Suprapubic skin (tissue), 4 donors: ENCODE measurements at regions not wholly inside any gene's neighbourhood (a gene's known extent, or its start where the extent isn't known, plus 50 kb on each side); places are given as distances from the start of the nearest gene placed in this dataset.
"Not testable (repeated sequence)": the region's sequence is repeated elsewhere in the genome, so short reads cannot be mapped to it uniquely, and the experiment has no call there.

Experiments
- DNase-seq, 2 donors: peaks; one replicate each; pipeline ENCODE4 v3.0.0-alpha.2; 2019; ENCODE audit warnings: low spot score in 2 of 2
- H3K27ac ChIP-seq: fragments of 200-600 bp; sonication (generic); one replicate; pipeline ENCODE4 v1.5.1; 2019
- H3K27me3 ChIP-seq: fragments of 200-600 bp; sonication (generic); one replicate; pipeline ENCODE4 v1.5.1; 2019
- H3K36me3 ChIP-seq: fragments of 200-600 bp; sonication (generic); one replicate; pipeline ENCODE4 v1.5.1; 2019
- H3K4me1 ChIP-seq: fragments of 200-600 bp; sonication (generic); one replicate; pipeline ENCODE4 v1.5.1; 2019
- H3K4me3 ChIP-seq: fragments of 200-600 bp; sonication (generic); one replicate; pipeline ENCODE4 v1.5.1; 2019; ENCODE audit warnings: mild to moderate bottlenecking
- H3K9me3 ChIP-seq: fragments of 200-600 bp; sonication (generic); one replicate; pipeline ENCODE4 v1.5.1; 2019
- CTCF ChIP-seq, 2 donors: fragments of 200-600 bp in 1 of 2; fragments of 450-650 bp in 1 of 2; sonication (generic) in 1 of 2; IDR thresholded peaks; one replicate each; pipeline ENCODE4 v1.5.1; 2016 to 2019; ENCODE audit warnings: antibody characterized with exemption in 2 of 2, mild to moderate bottlenecking in 1 of 2, moderate library complexity in 1 of 2
- EP300 ChIP-seq: sonication (generic); formaldehyde crosslinking; IDR thresholded peaks from one replicate; pipeline ENCODE4 v1.6.1; 2017; ENCODE audit warnings: antibody characterized with exemption
- POLR2A ChIP-seq, 2 donors: fragments of 450-650 bp; IDR thresholded peaks; one replicate each; pipeline ENCODE4 v1.6.1; 2017; ENCODE audit warnings: antibody characterized with exemption in 2 of 2, mild to moderate bottlenecking in 2 of 2, moderate library complexity in 2 of 2
- POLR2AphosphoS5 ChIP-seq, 3 donors: sonication (generic); formaldehyde crosslinking; IDR thresholded peaks; one replicate each; pipeline ENCODE4 v1.6.1; 2017; ENCODE audit warnings: antibody characterized with exemption in 3 of 3
- WGBS: methylation state at CpG from one replicate; pipeline ENCODE4 v1.1.5; 2018; 5-methylcytosine and 5-hydroxymethylcytosine counted together

GRCh38 chr11:82183346-82183745 lies 550.3 kb downstream of the FAM181B start:
- 45% methylated on average over 2 of the region's 2 CpGs for WGBS
- Histone ChIP-seq H3K27ac (no peak overlapping the region), H3K36me3 (no peaks in the 10 kb centered on the region), H3K27me3 (no peaks in the 10 kb centered on the region), H3K4me3 (no peak overlapping the region), H3K9me3 (no peaks in the 10 kb centered on the region), H3K4me1 (no peaks in the 10 kb centered on the region)
- TF ChIP-seq POLR2AphosphoS5 (IDR thresholded peaks at IDR 0.05) = no peak
- no peak for TF ChIP-seq EP300
- DNase-seq = no peak

- H3K4me1 ChIP-seq, DNase-seq, H3K27me3 ChIP-seq, H3K36me3 ChIP-seq, H3K9me3 ChIP-seq, H3K4me3 ChIP-seq, H3K27ac ChIP-seq: not testable (repeated sequence)
- WGBS = 97% methylated on average over 2 of the region's 2 CpGs
Measured at GRCh38 chr11:82182697-82183096, 551.0 kb downstream of the FAM181B start.

- H3K27ac ChIP-seq, H3K4me3 ChIP-seq, DNase-seq, H3K4me1 ChIP-seq, H3K27me3 ChIP-seq, H3K9me3 ChIP-seq, H3K36me3 ChIP-seq: not testable (repeated sequence)
- 95% methylated on average over 19 of the region's 25 CpGs for WGBS
Measured at GRCh38 chr11:82181796-82182195, 551.9 kb downstream of the FAM181B start.

- no peak overlapping the region for H3K4me3 ChIP-seq
- TF ChIP-seq CTCF (IDR thresholded peaks at IDR 0.05) (no peak), POLR2AphosphoS5 (IDR thresholded peaks at IDR 0.05) (no peak), EP300 (no peak), POLR2A (IDR thresholded peaks at IDR 0.05) (no peak)
- H3K27me3 ChIP-seq = no peaks in the 10 kb centered on the region
- no peak overlapping the region for H3K27ac ChIP-seq
- H3K36me3 ChIP-seq = no peaks in the 10 kb centered on the region
- H3K9me3 ChIP-seq = no peaks in the 10 kb centered on the region
- DNase-seq = no peak
- H3K4me1 ChIP-seq = no peaks in the 10 kb centered on the region
- WGBS = 77% methylated on average over 2 of the region's 2 CpGs
Measured at GRCh38 chr11:82176945-82177344, 556.7 kb downstream of the FAM181B start.

- TF ChIP-seq EP300 (no peak), POLR2AphosphoS5 (IDR thresholded peaks at IDR 0.05) (no peak), POLR2A (IDR thresholded peaks at IDR 0.05) (no peak), CTCF (IDR thresholded peaks at IDR 0.05) (no peak)
- 93% methylated on average over 2 of the region's 2 CpGs for WGBS
- no peaks in the 10 kb centered on the region for H3K9me3 ChIP-seq
Measured at GRCh38 chr11:82176365-82176764, 557.3 kb downstream of the FAM181B start.

GRCh38 chr11:82174610-82175009 lies 559.1 kb downstream of the FAM181B start:
- WGBS = 90% methylated on average over 2 of the region's 2 CpGs
- no peak for DNase-seq
- no peak overlapping the region for H3K4me3 ChIP-seq

More at GRCh38 chr11:82176365-82176764, 557.3 kb downstream of the FAM181B start:
- no peaks in the 10 kb centered on the region for H3K36me3 ChIP-seq
- H3K27ac ChIP-seq = no peak overlapping the region
- H3K27me3 ChIP-seq = no peaks in the 10 kb centered on the region
- DNase-seq = no peak
- H3K4me3 ChIP-seq = no peak overlapping the region
- no peaks in the 10 kb centered on the region for H3K4me1 ChIP-seq

More at GRCh38 chr11:82174610-82175009, 559.1 kb downstream of the FAM181B start:
- Histone ChIP-seq H3K36me3 (no peaks in the 10 kb centered on the region), H3K27me3 (no peaks in the 10 kb centered on the region), H3K27ac (no peak overlapping the region), H3K4me1 (no peaks in the 10 kb centered on the region), H3K9me3 (no peaks in the 10 kb centered on the region)
- TF ChIP-seq POLR2AphosphoS5 (IDR thresholded peaks at IDR 0.05) = no peak
- TF ChIP-seq POLR2A (IDR thresholded peaks at IDR 0.05) = no peak
- TF ChIP-seq EP300 = no peak
- no peak for TF ChIP-seq CTCF (IDR thresholded peaks at IDR 0.05)
